Rectal smooth muscle tissue (tissue), 1 donor: ENCODE measurements at regions not wholly inside any gene's neighbourhood (a gene's known extent, or its start where the extent isn't known, plus 50 kb on each side); places are given as distances from the start of the nearest gene placed in this dataset.
"Not testable (repeated sequence)": the region's sequence is repeated elsewhere in the genome, so short reads cannot be mapped to it uniquely, and the experiment has no call there.

Experiments used
- H3K27ac ChIP-seq: one replicate; pipeline ENCODE4 v1.7.0; 2013; ENCODE audit warnings: low read depth, low read length, inconsistent platforms
- H3K27me3 ChIP-seq: one replicate; pipeline ENCODE4 v1.7.0; 2013; ENCODE audit warnings: low read length; ENCODE audit not compliant: control insufficient read depth, insufficient read depth
- H3K36me3 ChIP-seq: one replicate; pipeline ENCODE4 v1.7.0; 2013; ENCODE audit warnings: low read length; ENCODE audit not compliant: control insufficient read depth, insufficient read depth
- H3K4me1 ChIP-seq: one replicate; pipeline ENCODE4 v1.7.0; 2013; ENCODE audit warnings: low read length; ENCODE audit not compliant: control insufficient read depth, insufficient read depth
- H3K4me3 ChIP-seq: one replicate; pipeline ENCODE4 v1.7.0; 2013; ENCODE audit warnings: low read length
- H3K9ac ChIP-seq: one replicate; pipeline ENCODE4 v1.7.0; 2013; ENCODE audit warnings: low read length

DNA sequence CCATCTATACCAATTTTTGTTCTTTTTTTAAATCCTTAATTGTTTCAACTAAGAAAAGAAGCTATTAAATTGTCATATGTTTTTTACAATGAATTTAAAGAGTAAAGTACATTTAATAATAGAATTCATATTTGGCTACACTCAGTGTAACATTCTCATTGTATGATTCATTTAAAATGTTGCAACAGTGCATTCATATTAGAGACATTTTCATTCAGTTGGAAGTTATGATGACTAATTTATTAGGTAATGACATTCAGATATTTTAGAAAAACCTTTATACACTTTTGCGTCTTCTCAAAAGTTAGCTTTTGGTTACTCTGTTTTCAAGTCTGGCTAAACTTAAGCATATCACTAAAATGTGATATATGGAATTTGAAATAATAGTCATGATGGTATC lies 887.5 kb upstream of the NRXN1 start:
- H3K9ac ChIP-seq, result no peak overlapping the region
- H3K36me3 ChIP-seq, result no peaks in the 10 kb centered on the region
- H3K27ac ChIP-seq, result no peak overlapping the region
- H3K4me3 ChIP-seq, result no peak overlapping the region
- no peaks in the 10 kb centered on the region for H3K27me3 ChIP-seq
- no peaks in the 10 kb centered on the region for H3K4me1 ChIP-seq

DNA sequence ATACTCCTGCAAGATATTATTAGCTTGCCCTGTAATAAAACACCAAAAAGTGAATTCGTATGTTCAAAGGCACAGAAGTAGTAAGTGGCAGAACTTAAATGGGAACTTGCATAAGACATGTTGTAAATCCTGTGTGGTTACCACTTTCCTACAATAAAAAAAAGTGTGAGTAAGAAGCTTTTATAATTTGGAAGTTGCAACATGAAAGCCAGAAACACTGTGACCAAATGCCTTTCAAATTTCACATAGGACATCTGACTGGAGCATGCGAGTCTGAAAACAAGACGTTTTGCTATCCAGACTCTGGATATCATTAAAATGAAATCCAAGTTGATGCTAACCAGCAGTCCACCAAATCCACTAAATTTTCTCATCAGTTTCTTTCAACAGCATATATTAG lies 886.2 kb upstream of the NRXN1 start:
- no peak overlapping the region for H3K4me3 ChIP-seq
- H3K9ac ChIP-seq, result no peak overlapping the region
- no peaks in the 10 kb centered on the region for H3K36me3 ChIP-seq
- H3K27me3 ChIP-seq, result no peaks in the 10 kb centered on the region
- no peak overlapping the region for H3K27ac ChIP-seq
- H3K4me1 ChIP-seq, result no peaks in the 10 kb centered on the region

- Histone ChIP-seq H3K4me3 (no peak overlapping the region), H3K27ac (no peak overlapping the region), H3K9ac (no peak overlapping the region), H3K27me3 (no peaks in the 10 kb centered on the region), H3K4me1 (no peaks in the 10 kb centered on the region), H3K36me3 (no peaks in the 10 kb centered on the region)
These were observed 871.8 kb upstream of the NRXN1 start for GRCh38 chr2:51903728-51904127.

DNA sequence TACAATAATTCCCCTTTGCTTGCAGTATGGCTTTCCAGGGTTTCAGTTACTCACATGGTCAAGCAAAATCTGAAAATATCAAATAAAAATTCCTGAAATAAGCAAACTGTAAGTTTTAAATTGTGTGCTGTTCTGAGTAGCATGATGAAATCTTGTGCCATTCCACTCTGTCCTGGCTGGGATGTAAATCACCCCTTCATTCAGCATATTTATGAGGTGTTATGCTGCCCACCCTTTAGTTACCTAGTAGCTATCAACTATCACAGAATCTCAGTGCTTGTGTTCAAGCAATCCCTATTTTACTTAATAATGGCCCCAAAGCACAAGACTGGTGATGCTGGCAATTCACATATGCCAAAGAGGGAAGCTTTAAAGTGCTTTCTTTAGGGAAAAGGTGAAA lies 867.7 kb upstream of the NRXN1 start:
- H3K27me3 ChIP-seq, result no peaks in the 10 kb centered on the region
- no peak overlapping the region for H3K9ac ChIP-seq
- H3K27ac ChIP-seq, result no peak overlapping the region
- no peaks in the 10 kb centered on the region for H3K4me1 ChIP-seq
- no peak overlapping the region for H3K4me3 ChIP-seq
- H3K36me3 ChIP-seq, result no peaks in the 10 kb centered on the region

DNA sequence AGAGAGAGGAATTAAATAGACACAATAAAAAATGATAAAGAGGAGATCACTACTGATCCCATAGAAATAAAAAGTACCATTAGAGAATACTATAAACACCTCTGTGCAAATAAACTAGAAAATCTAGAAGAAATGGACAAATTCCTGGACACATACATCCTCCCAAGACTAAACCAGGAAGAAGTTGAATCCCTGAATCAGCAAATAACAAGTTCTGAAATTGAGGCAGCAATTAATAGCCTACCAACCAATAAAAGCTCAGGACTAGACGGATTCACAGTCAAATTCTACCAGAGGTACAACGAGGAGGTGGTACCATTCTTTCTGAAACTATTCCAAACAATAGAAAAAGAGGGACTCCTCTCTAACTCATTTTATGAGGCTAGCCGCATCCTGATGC lies 862.7 kb upstream of the NRXN1 start:
- not testable (repeated sequence) for H3K4me3 ChIP-seq, H3K36me3 ChIP-seq, H3K27me3 ChIP-seq, H3K4me1 ChIP-seq, H3K9ac ChIP-seq, H3K27ac ChIP-seq

GRCh38 chr2:51888120-51888519 lies 856.2 kb upstream of the NRXN1 start:
- Histone ChIP-seq H3K4me1 (no peaks in the 10 kb centered on the region), H3K27me3 (no peaks in the 10 kb centered on the region), H3K9ac (no peak overlapping the region), H3K36me3 (no peaks in the 10 kb centered on the region), H3K4me3 (no peak overlapping the region), H3K27ac (no peak overlapping the region)

DNA sequence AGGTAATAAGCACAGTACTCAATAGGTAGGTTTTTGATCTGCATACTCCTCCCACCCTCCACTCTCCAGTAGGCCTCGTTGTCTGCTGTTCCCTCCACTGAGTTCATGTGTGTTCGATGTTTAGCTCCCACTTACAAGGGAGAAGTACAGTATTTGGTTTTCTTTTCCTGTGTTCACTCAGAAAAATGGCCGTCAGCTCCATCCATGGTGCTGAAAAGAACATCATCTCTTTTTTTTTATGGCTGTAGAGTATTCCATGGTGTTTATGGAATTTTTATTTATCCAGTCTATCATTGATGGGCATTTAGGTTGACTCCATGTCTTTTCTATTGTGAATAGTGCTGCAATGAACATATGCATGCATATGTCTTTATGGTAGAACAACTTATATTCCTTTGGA lies 849.7 kb upstream of the NRXN1 start:
- Histone ChIP-seq H3K27me3 (no peaks in the 10 kb centered on the region), H3K36me3 (no peaks in the 10 kb centered on the region), H3K4me1 (no peaks in the 10 kb centered on the region), H3K27ac (no peak overlapping the region), H3K4me3 (no peak overlapping the region), H3K9ac (no peak overlapping the region)

- no peaks in the 10 kb centered on the region for H3K36me3 ChIP-seq
- H3K27ac ChIP-seq, result no peak overlapping the region
- no peak overlapping the region for H3K9ac ChIP-seq
- no peaks in the 10 kb centered on the region for H3K27me3 ChIP-seq
- no peaks in the 10 kb centered on the region for H3K4me1 ChIP-seq
- no peak overlapping the region for H3K4me3 ChIP-seq
These were observed 848.2 kb upstream of the NRXN1 start for GRCh38 chr2:51880153-51880552.

DNA sequence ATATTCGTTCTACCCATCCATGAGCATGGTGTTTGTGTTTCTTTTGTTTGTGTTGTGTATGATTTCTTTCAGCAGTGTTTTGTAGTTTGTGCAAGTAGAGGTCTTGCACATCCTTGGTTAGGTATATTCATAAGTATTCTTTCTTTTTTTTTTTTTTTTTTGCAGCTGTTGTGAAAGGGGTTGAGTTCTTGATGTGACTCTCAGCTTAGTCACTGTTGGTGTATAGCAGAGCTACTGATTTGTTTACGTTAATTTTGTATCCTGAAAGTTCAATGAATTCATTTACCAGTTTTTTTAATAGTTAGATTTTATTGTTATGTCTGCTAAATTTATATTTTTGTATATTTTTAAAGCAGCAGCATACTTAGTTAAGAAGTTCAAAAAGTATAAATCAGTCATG lies 834.4 kb upstream of the NRXN1 start:
- H3K4me3 ChIP-seq, result no peak overlapping the region
- H3K9ac ChIP-seq, result no peak overlapping the region
- H3K27ac ChIP-seq, result no peak overlapping the region
- no peaks in the 10 kb centered on the region for H3K27me3 ChIP-seq
- H3K36me3 ChIP-seq, result no peaks in the 10 kb centered on the region
- H3K4me1 ChIP-seq, result no peaks in the 10 kb centered on the region

DNA sequence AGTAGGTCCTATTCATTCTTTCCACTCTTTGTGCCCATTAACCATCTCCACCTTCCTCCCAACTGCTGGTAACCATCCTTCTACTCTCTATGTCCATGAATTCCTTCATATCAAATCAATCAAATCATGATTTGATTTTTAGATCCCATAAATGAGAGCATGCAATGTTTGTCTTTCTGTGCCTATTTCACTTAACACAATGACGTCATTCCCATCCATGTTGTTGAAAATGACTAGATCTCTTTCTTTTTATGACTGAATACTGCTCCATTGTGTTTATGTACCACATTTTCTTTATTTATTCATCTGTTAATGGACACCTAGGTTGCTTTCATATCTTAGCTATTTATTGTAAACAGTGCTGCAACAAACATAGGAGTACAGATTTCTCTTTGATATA lies 827.3 kb upstream of the NRXN1 start:
- no peak overlapping the region for H3K27ac ChIP-seq

DNA sequence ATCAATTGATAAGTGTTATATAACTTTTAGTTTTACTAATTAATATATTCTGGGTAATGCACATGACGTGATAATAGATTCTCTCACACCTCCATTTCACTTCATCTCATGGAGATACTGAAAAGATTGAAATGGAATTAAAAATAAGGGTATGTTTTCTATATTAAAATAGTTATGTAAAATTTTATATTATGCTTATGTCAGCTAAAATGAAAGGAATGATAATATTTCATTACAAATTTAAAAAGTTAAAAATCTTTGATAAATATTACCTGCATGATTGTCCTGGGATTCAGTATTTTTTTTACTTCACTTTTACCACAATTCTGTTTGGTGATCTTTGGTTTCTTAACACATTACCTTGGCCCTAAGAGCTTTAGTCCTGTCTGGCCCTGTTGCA lies 823.8 kb upstream of the NRXN1 start:
- Histone ChIP-seq H3K36me3 (no peaks in the 10 kb centered on the region), H3K27me3 (no peaks in the 10 kb centered on the region), H3K4me1 (no peaks in the 10 kb centered on the region), H3K4me3 (no peak overlapping the region), H3K27ac (no peak overlapping the region), H3K9ac (no peak overlapping the region)

More for the DNA sequence above, 827.3 kb upstream of the NRXN1 start:
- no peaks in the 10 kb centered on the region for H3K4me1 ChIP-seq
- no peaks in the 10 kb centered on the region for H3K36me3 ChIP-seq
- H3K4me3 ChIP-seq, result no peak overlapping the region
- no peaks in the 10 kb centered on the region for H3K27me3 ChIP-seq
- no peak overlapping the region for H3K9ac ChIP-seq

- Histone ChIP-seq H3K4me3 (no peak overlapping the region), H3K4me1 (no peaks in the 10 kb centered on the region), H3K27me3 (no peaks in the 10 kb centered on the region), H3K27ac (no peak overlapping the region), H3K36me3 (no peaks in the 10 kb centered on the region), H3K9ac (no peak overlapping the region)
These were observed 814.9 kb upstream of the NRXN1 start for GRCh38 chr2:51846796-51847195.

GRCh38 chr2:51846018-51846417 lies 814.1 kb upstream of the NRXN1 start:
- H3K36me3 ChIP-seq, result no peaks in the 10 kb centered on the region
- no peaks in the 10 kb centered on the region for H3K27me3 ChIP-seq
- no peak overlapping the region for H3K4me3 ChIP-seq
- H3K27ac ChIP-seq, result no peak overlapping the region
- no peak overlapping the region for H3K9ac ChIP-seq
- H3K4me1 ChIP-seq, result no peaks in the 10 kb centered on the region

- H3K36me3 ChIP-seq, result no peaks in the 10 kb centered on the region
- H3K9ac ChIP-seq, result no peak overlapping the region
- no peak overlapping the region for H3K27ac ChIP-seq
- H3K4me3 ChIP-seq, result no peak overlapping the region
- H3K4me1 ChIP-seq, result no peaks in the 10 kb centered on the region
- H3K27me3 ChIP-seq, result no peaks in the 10 kb centered on the region
These were observed 812.7 kb upstream of the NRXN1 start for GRCh38 chr2:51844596-51844995.
